HG03066 (cell line): ENCODE measurements at regions not wholly inside any gene's neighbourhood (a gene's known extent, or its start where the extent isn't known, plus 50 kb on each side); places are given as distances from the start of the nearest gene placed in this dataset.
A peak's percentile ranks its signal among the peaks of the same experiment; 100 is the strongest.
"Not testable (repeated sequence)": the region's sequence is repeated elsewhere in the genome, so short reads cannot be mapped to it uniquely, and the experiment has no call there.

Experiments used
- ATAC-seq: cut with Tn5 transposase; IDR thresholded peaks from one replicate; pipeline ENCODE4 v1.9.1; 2021; ENCODE audit warnings: low read depth; ENCODE audit not compliant: unreplicated experiment

DNA sequence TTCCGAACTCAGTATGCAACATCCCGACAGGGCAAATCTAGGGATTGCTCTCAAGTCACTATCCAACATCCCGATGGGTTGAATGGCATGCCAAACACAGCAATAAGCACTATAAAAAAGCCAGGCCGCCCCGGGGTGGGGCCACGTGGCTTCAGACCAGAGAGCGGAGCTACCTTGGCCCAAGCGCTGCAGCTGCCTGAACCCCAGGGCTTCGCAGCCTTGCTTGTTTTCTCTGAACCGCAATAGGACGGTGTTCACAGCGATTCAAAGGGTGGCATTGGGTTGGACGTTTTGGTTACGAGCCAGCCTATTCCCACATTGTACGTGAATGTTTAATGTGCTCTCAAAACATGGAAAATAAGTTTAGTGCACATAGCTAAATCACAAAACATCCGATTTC is 161.0 kb downstream of the SYT15 start:
- not testable (repeated sequence) for ATAC-seq

DNA sequence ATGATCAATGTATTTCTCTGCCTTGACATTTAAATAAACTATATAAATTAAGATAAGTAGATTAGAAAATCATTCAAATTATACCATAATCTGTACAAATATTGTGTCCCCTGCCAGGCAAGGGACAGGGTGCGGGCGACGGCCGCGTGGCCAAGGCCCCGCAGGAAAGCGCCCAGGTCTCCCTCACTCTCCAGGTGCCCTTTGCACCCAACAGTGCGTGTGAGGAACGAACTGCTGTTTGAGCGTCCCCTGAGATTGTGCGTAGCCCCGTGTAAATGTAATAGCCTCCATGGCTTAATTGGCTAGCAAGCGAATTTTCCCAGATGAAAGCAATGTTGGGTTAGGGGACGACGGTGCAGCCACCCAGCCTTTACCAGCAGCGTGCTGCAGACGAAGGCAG is 161.4 kb downstream of the SYT15 start:
- not testable (repeated sequence) for ATAC-seq

DNA sequence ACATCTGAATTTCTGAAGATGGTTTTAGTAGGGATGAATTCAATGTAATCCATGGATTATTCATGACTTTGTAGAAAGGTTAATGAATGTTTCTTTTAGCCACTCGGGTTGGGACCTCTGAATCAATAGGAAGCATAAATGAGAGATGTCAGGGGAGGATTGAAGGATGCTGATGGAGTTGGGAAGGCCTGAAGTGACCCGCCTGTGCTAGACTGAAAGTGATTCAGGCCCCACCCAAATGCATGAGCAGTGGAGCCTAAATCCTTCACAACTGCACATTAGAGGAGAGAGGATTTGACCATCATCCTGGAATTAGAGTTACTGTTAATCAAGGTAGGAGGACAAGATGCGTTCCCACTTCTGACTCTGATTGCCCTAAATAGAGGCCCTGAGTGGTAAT is 162.2 kb upstream of the PTPN20 start:
- not testable (repeated sequence) for ATAC-seq

DNA sequence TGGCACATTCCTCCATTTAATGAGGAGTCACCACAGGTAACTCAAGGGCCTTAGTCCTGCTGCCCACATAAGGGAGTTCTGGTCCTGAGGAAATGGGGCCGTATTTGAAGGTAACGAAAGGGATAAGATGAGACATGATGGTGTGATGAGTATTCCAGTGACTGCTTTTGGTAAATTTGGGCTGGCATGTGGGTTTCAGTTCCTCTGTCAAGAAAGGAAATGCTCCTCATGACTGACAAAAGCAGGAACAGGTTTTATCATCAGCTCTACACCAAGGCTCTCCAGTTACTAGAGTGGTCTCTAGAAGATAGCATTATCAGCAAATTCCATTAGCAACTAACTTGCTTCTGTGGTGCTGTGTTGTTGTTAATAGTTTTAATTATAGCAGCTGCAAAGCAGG is 161.8 kb upstream of the PTPN20 start:
- ATAC-seq = not testable (repeated sequence)

DNA sequence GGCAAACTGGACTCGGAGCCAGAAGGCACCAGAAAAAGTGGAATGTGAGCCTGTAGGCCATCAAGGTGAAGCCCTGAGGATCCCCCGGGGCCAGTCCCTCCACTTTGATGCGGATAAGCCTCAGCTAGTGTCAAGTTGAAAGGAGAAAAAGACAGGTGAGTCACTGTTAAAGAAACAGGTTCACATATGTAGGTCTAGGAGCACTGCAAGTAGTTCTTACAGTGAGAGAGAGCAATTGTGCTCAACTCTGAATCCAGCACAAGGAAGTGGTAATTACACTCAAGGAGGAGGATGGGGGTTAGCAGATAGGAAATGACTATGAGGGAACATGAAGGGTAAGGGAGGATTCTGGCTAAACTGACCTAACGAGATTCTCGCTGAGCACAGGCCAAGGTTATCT is 157.5 kb upstream of the PTPN20 start:
- ATAC-seq = not testable (repeated sequence)

DNA sequence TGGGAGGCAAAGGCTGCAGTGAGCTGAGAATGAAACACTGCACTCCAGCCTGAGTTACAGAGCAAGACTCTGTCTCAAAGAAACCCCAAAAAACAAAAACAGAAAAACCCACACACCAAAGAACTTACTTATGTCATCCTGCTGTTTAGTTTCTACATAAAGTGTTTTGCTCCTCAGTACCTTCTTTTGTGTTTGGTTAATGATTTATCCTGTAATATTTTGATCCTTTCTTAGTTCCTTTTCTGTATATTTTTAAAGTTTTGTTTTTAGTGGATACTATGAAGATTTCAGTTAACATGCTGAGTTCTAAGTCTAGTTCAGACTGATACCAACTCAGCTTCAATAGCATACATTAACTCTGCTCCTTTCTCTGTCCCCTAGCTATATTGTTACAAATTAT is 149.8 kb upstream of the PTPN20 start:
- ATAC-seq = peak; percentile 74

DNA sequence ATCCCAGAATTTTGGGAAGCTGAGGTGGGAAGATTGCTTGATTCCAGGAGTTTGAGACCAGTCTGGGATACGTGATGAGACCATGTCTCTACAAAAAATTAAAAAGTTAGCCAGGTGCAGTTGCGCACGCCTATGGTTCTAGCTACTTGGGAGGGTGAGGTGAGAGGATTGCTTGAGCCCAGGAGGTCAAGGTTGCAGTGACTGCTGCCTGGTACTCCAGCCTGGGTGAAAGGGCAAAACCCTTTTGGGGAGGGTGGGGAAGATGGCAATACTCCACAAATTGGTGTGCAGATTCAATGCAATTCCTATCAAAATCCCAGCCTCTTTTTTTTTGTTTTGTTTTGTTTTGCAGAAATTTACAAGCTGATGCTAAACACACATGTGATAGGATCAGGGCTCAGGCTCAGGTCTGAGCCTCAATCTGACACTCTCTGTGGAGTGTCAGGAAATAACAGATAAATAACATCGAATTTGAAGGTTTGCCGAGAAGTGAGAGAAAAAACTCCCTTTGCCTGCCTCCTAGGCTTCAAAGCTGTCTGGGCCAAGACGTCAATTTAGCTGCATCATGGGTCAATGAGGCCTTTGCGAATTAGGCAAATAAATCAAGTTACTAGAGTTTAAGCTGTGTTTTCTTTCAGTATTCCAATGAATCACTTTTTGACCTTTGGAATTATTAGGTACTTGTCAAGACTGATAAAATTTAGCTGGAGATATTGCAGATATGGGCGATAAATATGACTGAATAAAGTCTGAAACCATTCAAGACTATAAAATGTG is 142.5 kb upstream of the PTPN20 start:
- ATAC-seq = not testable (repeated sequence)

DNA sequence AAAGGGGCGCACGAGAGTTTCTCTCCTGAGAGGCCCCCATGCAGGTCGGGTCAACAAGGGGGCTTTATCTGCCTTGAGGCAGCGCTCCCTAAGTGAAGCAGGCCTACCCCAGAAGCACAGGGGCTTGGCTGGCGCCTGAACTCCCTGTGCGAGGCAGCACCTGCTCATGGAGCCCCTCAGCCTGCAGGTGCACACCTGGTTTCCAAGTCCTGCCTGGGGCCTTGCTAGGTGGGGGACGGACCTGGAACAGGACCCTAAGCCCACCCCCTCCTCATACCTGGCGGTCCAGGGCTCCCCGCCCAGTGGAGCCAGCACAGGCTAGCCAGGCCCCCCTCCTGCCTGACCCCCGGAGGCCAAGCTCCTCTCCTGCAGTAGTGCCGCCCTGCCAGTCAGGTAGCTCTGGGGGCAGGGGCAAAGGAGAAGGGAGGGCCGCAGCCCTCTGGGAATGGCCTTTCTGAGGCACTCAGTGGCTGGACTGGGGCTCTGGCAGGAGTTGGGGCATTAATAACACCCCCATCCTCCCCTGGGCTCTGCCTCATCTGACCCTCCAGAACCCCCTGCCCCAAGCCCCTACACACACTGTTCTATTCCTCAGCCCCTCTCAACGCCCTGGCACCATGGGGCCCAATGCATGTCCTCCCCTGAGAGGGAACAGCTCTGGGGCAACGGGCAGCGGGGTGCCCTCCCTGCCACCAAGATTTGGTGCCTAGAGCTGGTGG is 137.9 kb upstream of the PTPN20 start:
- not testable (repeated sequence) for ATAC-seq

DNA sequence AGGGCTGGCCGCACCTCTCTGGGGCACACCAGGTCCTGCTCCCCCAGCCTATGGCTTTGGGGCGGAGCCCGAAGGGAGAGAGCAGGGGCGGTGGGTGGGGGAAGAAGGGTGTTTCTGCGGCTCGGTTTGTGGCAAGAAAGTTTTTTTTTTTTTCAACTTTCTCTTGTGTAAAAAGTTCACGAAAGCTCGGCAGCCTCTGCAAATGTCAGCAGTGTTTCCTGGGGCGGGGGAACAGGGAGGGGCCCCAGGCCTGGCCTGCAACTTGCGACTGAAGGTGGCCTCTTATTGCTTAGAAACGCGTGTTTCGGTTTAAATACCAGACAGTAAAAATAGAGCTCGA is 137.4 kb upstream of the PTPN20 start:
- ATAC-seq = not testable (repeated sequence)

DNA sequence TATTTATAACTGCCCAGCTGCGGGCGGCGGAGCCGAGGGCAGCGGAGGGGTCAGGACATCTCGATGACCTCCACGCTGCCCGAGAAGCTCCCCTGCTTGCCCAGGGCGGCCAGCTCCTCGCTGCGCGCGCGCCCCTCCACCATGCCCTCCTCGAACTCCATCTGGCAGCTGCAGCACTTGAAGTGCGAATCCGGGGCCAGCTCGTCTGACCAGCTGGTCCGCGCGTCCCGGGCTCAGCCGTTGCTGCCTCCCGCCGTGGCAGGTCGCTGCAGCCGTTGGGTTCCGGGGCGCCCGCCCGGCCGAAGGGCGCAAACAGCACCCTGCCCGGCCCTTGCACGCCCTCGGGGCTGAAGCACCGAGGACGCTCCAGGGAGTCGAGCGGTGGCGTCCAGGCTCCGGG is 136.9 kb upstream of the PTPN20 start:
- not testable (repeated sequence) for ATAC-seq

DNA sequence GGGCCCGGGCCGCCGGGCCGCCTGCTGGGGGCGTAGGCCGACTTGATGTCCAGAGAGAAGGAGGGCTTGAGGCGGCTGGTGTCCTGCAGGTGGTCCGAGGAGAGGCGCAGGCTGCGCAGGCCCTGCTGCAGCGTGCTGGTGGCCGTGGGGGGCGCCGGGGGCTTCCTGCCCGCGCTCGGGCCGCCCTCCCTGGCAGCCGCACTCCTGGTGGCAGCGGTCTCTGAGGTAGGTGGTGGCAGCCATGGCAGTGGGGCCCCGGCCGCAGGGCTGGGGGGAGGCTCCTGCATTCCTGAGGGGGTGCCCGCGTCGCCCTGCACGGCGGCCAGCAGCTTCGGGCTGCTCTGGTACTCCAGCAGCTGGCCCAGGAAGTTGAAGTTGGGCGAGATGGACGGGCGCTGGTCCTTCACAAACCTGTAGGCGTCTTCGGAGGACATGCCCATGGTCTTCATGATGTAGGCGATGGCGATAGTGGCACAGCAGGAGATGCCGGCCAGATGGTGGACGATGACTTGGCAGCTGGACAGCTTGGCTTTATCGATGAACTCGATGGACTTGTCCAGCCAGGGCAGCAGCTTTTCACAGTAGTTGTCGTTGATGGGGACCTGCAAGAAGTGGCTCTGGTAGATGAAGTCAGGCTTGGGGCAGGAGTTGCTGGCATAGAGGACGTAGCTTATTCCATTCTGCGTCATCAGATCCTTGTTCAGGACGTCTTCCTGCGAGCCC is 136.1 kb upstream of the PTPN20 start:
- ATAC-seq = not testable (repeated sequence)

DNA sequence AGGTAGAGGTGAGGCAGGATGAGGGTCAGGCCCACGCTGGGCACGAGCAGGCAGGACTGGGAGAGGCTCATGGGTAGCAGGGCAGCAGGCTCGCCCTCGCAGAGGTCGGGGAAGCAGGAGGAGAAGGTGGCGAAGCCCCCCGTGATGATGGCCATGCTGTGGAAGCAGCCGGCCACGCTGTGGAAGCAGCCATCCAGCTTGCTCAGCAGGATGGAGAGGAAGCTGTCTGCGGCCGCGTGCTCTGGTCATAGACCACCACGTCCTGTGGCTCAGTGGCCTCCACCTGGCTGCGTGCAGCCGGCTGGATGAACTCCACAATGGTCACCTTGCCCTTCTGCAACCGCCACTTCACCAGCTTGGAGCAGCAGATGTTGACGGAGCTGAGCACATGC is 135.6 kb upstream of the PTPN20 start:
- ATAC-seq = not testable (repeated sequence)

DNA sequence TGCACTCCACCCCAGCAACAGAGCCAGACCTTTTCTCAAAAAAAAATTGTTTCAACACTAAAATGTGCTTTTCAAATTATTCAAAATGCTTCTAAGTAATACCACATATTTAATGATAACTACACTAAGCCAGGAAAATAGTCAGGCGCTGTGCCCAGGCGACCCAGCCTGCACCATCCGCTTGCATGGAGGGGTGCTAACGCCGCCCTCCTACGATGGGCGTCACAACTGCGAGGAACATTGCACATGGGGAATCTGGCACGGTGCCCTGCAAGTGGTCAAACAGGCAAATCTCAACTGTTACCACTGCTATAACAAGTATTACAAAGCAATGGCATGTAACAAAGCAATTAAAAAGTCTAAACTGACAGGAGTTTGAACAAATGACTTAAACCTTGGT is 131.7 kb upstream of the PTPN20 start:
- not testable (repeated sequence) for ATAC-seq

DNA sequence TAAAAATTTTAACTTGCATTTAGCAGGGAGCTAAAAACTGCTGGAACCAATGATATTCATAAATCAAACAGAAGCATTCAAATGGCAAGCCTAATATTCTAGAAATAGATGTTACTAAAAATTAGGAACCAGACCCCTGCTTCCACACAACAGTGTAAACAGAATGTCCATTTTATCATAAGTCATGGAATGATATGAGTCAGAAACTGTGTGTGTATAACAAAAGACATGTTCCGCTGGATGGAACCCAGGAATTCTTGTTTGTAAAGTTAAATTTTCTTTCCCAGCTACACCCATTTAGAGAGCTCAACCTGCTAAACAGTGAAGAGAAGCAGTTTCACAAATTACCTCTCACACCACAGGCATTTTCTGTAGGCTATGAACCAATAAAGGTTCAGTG is 131.1 kb upstream of the PTPN20 start:
- not testable (repeated sequence) for ATAC-seq

DNA sequence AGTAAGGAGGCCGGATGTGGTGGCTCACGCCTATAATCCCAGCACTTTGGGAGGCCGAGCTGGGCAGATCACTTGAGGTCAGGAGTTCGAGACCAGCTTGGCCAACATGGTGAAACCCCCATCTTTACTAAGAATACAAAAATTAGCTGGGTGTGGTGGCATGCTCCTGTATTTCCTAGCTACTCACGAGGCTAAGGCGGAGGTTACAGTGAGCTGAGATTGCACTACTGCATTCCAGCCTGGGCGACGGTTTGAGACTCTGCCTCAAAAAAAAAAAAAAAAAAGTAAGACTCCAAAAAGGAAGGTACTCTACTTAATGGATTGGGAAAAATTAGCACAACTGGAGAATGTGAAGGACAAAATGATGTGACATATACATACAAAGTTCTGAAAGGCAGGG is 130.2 kb upstream of the PTPN20 start:
- not testable (repeated sequence) for ATAC-seq

DNA sequence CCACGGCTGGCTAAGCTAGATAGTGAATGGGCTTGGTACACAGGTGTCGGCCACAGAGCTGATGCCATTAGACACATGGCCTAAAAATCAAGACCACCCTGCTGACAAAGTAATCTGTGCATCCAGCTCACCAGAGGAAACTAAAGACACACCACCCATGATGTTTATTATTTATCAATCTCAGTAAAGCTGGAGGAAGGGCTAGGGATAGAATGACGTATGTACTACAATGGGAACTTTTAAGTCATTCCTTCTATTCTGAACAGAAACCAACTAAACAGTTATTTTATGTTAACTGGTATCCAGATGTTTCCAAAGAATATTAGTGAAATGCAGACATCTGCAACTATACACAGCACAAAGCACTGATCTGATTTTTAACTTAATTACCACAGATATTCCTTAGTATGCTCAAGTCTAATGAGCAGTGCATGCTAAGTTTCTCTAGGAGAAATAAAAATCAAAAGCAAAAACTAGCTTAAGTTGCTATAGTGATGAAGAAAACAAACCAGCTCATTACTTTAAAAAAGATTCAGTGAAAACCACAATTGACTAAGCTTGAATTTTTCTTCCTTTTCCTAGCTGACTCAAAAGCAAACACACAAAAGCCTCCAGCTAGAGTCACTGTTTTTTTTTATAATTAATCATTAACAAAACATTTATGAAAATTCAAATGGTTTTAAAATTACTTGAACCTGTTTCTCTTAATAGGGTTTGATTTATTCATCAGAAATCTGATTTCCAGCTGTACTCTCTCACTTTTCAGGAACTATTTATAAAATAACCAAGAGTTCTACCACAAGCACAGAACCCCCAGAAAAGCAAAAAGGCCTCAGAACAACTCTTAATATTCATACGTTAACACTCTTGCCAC is 129.0 kb upstream of the PTPN20 start:
- peak; percentile 47 for ATAC-seq

DNA sequence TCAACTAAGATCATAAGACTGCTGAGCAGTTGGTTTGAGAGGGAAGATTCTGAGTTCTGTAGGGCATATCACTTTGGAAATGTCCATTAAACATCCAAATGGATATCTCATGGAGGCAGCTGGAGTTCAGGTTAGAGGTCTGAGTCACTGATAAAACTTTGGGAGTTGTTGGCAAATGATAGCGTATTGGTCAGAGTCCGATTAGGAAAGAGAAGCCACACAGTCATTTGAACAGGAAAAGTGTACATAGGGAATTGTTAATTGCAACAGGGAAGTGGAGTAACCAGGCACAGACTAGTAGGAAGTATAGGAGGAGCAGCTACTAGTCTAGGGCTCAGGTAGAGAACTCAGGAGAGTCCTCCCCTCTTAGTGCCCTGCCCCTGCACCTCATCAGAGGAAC is 126.6 kb upstream of the PTPN20 start:
- ATAC-seq = not testable (repeated sequence)

DNA sequence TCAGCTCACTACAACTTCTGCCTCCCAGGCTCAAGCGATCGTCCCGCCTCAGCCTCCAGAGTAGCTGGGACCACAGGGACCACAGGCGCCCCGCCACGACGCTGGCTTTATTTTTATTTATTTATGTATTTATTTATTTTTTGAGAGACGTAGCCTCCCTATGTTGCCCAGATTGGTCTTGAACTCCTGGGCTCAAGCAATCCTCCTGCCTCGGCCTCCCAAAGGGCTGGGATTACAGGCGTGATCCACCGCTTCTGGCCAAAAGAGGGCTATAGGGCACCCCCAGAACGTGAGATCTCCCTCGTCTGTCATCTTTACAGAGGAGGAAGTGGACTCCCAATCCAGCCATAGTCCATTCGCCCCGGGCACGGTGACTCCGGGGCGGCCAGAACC is 125.1 kb upstream of the PTPN20 start:
- not testable (repeated sequence) for ATAC-seq

DNA sequence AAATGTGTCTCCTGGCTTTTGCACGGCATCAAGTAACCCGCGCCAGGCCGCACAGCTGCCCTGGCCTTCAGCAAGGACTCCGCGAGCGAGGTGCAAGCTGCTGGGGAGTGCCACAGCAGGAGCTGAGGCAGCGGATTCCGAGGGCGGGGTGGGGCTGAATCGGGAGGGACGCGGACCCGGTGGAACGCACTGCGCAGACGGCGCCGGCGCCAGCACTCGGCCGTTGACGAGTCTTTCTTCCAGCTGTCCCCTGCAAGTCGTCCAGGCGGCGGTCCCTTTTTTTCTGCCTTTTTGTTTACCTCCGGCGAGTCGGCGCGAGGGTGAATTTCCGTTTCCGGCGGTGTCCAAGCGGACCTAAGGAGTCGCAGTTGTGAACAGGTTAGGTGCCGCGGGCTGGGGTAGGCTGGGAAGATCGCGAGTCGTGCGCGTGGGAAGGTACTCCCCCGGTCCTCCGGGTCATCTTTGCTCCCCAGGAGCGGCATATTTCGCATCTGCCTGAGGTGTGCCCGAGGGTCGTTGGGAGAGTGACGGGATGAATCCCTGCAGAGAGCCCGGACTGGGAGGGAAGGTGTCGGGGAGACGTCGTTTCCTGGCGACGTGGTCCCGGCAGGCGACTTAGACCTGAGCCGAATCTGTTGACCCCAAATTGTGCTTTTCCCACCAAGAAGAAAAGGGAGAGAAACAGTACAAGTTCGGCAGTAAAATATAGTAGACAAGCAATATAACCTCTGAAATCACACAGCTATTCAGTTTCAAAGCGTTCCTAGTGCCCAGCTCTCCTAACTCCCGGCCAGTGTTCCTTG is 124.5 kb upstream of the PTPN20 start:
- ATAC-seq = not testable (repeated sequence)

DNA sequence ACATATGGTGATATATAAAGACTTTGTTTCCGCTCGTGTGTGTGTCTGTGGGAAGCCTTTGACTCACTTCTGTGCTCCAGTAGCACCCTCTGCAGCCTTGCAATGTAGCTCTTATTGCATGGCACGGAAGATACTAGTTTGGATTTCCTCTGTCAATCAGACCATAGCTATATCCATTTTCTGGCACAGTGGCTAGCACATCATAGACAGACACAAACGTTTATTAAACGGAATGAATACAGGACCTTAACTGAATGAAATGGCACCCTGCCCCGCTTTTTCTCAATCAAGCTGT is 124.0 kb upstream of the PTPN20 start:
- ATAC-seq = peak; percentile 50
